Tibial nerve (tissue), 4 donors: ENCODE measurements at regions not wholly inside any gene's neighbourhood (a gene's known extent, or its start where the extent isn't known, plus 50 kb on each side); places are given as distances from the start of the nearest gene placed in this dataset.

ENCODE experiments used
- CTCF ChIP-seq, 5 experiments: fragments of 200-600 bp in 3 of 5; fragments of 450-650 bp in 2 of 5; sonication (generic) in 3 of 5; IDR thresholded peaks; one replicate each; pipeline ENCODE4 v1.5.1; 2016 to 2019; ENCODE audit warnings: antibody characterized with exemption in 5 of 5, mild to moderate bottlenecking in 3 of 5, moderate library complexity in 2 of 5
- EP300 ChIP-seq, 2 donors: sonication (generic); formaldehyde crosslinking; IDR thresholded peaks; one replicate each; pipeline ENCODE4 v1.6.1; 2017; ENCODE audit warnings: antibody characterized with exemption in 2 of 2, mild to moderate bottlenecking in 1 of 2
- POLR2A ChIP-seq, 2 donors: fragments of 450-650 bp; IDR thresholded peaks; one replicate each; pipeline ENCODE4 v1.6.1; 2017; ENCODE audit warnings: antibody characterized with exemption in 2 of 2, mild to moderate bottlenecking in 2 of 2, moderate library complexity in 2 of 2

GRCh38 chr5:24714746-24715145, 70.0 kb upstream of the CDH10 start:
- TF ChIP-seq CTCF (IDR thresholded peaks at IDR 0.05) (no peak), POLR2A (IDR thresholded peaks at IDR 0.05) (no peak), EP300 (IDR thresholded peaks at IDR 0.05) (no peak)
